ENCODE measurements at regions not wholly inside any gene's neighbourhood (a gene's known extent, or its start where the extent isn't known, plus 50 kb on each side); places are given as distances from the start of the nearest gene placed in this dataset.

GRCh38 chrX:118225711-118226428 is 109.3 kb upstream of the KLHL13 start:
- Histone ChIP-seq H3K9me3 (replicated peaks in 1 of 3) (no peaks in the 10 kb centered on the region), H3K27ac (peak overlapping the region in 3 of 5 donors; percentile 15 to 49 (median 20)), H3K4me3 (peak overlapping the region in 1 of 4 donors; percentile 26), H3K4me1 (replicated peaks in 1 of 2) (no peaks in the 10 kb centered on the region), H3K36me3 (replicated peaks in 1 of 2) (no peaks in the 10 kb centered on the region), H3K27me3 (peaks cover 5% of the 10 kb centered on the region)
- WGBS, 4 donors = 26 to 45% (median 44%) methylated on average over 3 of the region's 3 CpGs
- DNase-seq = no peak
- intact Hi-C loops (cut with DNase I) = no loop called here
- TF ChIP-seq POLR2A (IDR thresholded peaks at IDR 0.05) (no peak), CTCF (IDR thresholded peaks at IDR 0.05) (peak; percentile 20 to 61 (median 56))

GRCh38 chrX:118228041-118228440 is 111.4 kb upstream of the KLHL13 start:
- no peak for TF ChIP-seq CTCF (IDR thresholded peaks at IDR 0.05)
- no peak for TF ChIP-seq POLR2A (IDR thresholded peaks at IDR 0.05)
- H3K4me1 ChIP-seq (replicated peaks in 1 of 2) = no peaks in the 10 kb centered on the region
- intact Hi-C loops (cut with DNase I) = no loop called here
- H3K4me3 ChIP-seq = no peak overlapping the region
- H3K27ac ChIP-seq = no peak overlapping the region
- DNase-seq = no peak
- peaks cover 5% of the 10 kb centered on the region for H3K27me3 ChIP-seq
- no peaks in the 10 kb centered on the region for H3K9me3 ChIP-seq (replicated peaks in 1 of 3)
- H3K36me3 ChIP-seq (replicated peaks in 1 of 2) = no peaks in the 10 kb centered on the region
- 50 to 58% (median 57%) methylated on average over 4 of the region's 4 CpGs for WGBS, 4 donors

- intact Hi-C loops (cut with DNase I) = no loop called here
- no peaks in the 10 kb centered on the region for H3K36me3 ChIP-seq (replicated peaks in 1 of 2)
- TF ChIP-seq POLR2A (IDR thresholded peaks at IDR 0.05) = no peak
- no peak for TF ChIP-seq CTCF (IDR thresholded peaks at IDR 0.05)
- H3K4me3 ChIP-seq = no peak overlapping the region
- H3K27me3 ChIP-seq = peaks cover 5% of the 10 kb centered on the region
- no peak for DNase-seq
- 68 to 81% (median 71%) methylated on average over 1 of the region's 1 CpG for WGBS, 4 donors
- H3K9me3 ChIP-seq (replicated peaks in 1 of 3) = no peaks in the 10 kb centered on the region
- H3K4me1 ChIP-seq (replicated peaks in 1 of 2) = no peaks in the 10 kb centered on the region
- H3K27ac ChIP-seq = no peak overlapping the region
Measured at GRCh38 chrX:118228456-118228855, 111.8 kb upstream of the KLHL13 start.

GRCh38 chrX:118231464-118231863 is 114.4 kb upstream of the WDR44 start:
- H3K9me3 ChIP-seq (replicated peaks in 1 of 3) = no peaks in the 10 kb centered on the region
- H3K27me3 ChIP-seq = peaks cover 23% of the 10 kb centered on the region
- H3K36me3 ChIP-seq (replicated peaks in 1 of 2) = no peaks in the 10 kb centered on the region
- H3K4me1 ChIP-seq (replicated peaks in 1 of 2) = no peaks in the 10 kb centered on the region
- H3K27ac ChIP-seq = no peak overlapping the region
- no peak overlapping the region for H3K4me3 ChIP-seq
- no peak for DNase-seq
- intact Hi-C loops (cut with DNase I) = no loop called here
- TF ChIP-seq POLR2A (IDR thresholded peaks at IDR 0.05) = no peak
- TF ChIP-seq CTCF (IDR thresholded peaks at IDR 0.05) = no peak

Data from adrenal gland (tissue), 9 donors.